Lower lobe of right lung (tissue), 2 donors: ENCODE measurements at regions not wholly inside any gene's neighbourhood (a gene's known extent, or its start where the extent isn't known, plus 50 kb on each side); places are given as distances from the start of the nearest gene placed in this dataset.

ENCODE experiments used
- ATAC-seq, 2 donors: fragments of 200-7000 bp; cut with Tn5 transposase; one replicate each; pipeline ENCODE4 v1.9.1; 2020 to 2022; ENCODE audit warnings: mild to moderate bottlenecking in 2 of 2, moderate library complexity in 2 of 2
- DNase-seq: peaks from one replicate; pipeline ENCODE4 v3.0.0-alpha.2; 2020
- H3K27ac ChIP-seq: fragments of 200-600 bp; one replicate; pipeline ENCODE4 v1.8.0; 2022
- H3K27me3 ChIP-seq: fragments of 200-600 bp; one replicate; pipeline ENCODE4 v1.8.0; 2022; ENCODE audit warnings: low read depth
- H3K36me3 ChIP-seq: fragments of 200-600 bp; one replicate; pipeline ENCODE4 v1.8.0; 2022; ENCODE audit warnings: mild to moderate bottlenecking
- H3K4me1 ChIP-seq: fragments of 200-600 bp; one replicate; pipeline ENCODE4 v1.8.0; 2022
- H3K4me3 ChIP-seq: fragments of 200-600 bp; one replicate; pipeline ENCODE4 v1.8.0; 2022; ENCODE audit warnings: mild to moderate bottlenecking
- H3K9me3 ChIP-seq: fragments of 200-600 bp; one replicate; pipeline ENCODE4 v1.8.0; 2022
- CTCF ChIP-seq: fragments of 200-600 bp; IDR thresholded peaks from one replicate; pipeline ENCODE4 v1.8.0; 2022; ENCODE audit warnings: antibody characterized with exemption, mild to moderate bottlenecking
- intact Hi-C: fragments of 100-400 bp; cut with DNase I; formaldehyde crosslinking; loops from one replicate; pipeline ENCODE4 v1.11.0; 2022
- donor health status: DM: no; HTN: yes; CAD: no; lungs with severe emphysema.

GRCh38 chr6:44715188-44715587 lies 327.7 kb downstream of the CDC5L start:
- no peaks in the 10 kb centered on the region for H3K36me3 ChIP-seq
- no peaks in the 10 kb centered on the region for H3K27me3 ChIP-seq
- no peak overlapping the region for H3K27ac ChIP-seq
- H3K4me3 ChIP-seq, result no peak overlapping the region
- no peak for TF ChIP-seq CTCF
- no peak for DNase-seq
- H3K4me1 ChIP-seq, result no peaks in the 10 kb centered on the region
- H3K9me3 ChIP-seq, result no peaks in the 10 kb centered on the region
- ATAC-seq, result peak in 1 of 2 donors; percentile 38
- intact Hi-C loops, result no loop called here

DNA sequence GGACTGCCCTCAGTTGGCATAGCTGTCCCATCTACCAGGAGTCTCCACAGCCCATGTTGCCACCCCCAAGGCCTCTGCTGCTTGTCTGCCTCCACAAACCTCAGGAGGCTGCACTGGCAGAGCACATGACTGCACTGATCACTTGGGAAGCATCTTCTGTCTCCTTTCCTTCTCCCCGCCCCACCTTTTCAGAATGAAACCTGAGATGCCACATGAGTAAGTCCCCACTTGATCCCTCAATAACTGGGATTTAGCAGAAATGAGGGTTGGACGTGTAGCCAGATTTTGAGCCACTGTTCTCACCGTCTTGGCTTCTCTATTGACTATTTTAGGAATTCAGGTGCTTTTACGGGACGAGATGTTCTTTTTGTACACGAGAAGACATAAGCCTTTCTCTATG lies 328.4 kb downstream of the CDC5L start:
- intact Hi-C loops, result no loop called here
- no peaks in the 10 kb centered on the region for H3K9me3 ChIP-seq
- ATAC-seq, result no peak
- H3K36me3 ChIP-seq, result no peaks in the 10 kb centered on the region
- H3K4me1 ChIP-seq, result no peaks in the 10 kb centered on the region
- H3K27ac ChIP-seq, result no peak overlapping the region
- no peaks in the 10 kb centered on the region for H3K27me3 ChIP-seq
- H3K4me3 ChIP-seq, result no peak overlapping the region
- TF ChIP-seq CTCF, result no peak
- no peak for DNase-seq

DNA sequence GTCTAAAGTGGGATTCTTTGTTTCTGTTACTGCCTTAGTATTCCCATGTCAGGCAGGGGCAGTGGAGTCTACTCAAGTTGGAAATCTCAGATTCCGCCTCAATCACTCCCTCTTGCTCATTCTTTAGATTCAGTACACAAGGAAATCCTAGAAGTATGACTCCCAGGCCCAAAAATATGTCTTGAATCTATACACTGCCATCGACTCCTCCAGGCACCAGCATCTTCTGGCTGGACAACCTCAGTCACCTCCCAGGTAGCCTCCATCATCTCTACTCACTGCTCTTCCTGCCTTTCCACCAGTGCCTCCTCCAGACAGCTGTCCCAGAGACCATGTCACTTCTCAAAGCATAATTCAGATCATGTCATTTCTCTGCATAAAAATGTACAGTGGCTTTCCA lies 329.9 kb downstream of the CDC5L start:
- Histone ChIP-seq H3K27ac (no peak overlapping the region), H3K27me3 (no peaks in the 10 kb centered on the region), H3K36me3 (no peaks in the 10 kb centered on the region), H3K4me3 (no peak overlapping the region), H3K4me1 (no peaks in the 10 kb centered on the region), H3K9me3 (no peaks in the 10 kb centered on the region)
- DNase-seq, result no peak
- intact Hi-C loops, result no loop called here
- TF ChIP-seq CTCF, result no peak
- ATAC-seq, result no peak

GRCh38 chr6:44721954-44722578 lies 334.6 kb downstream of the CDC5L start:
- DNase-seq, result no peak
- no peak overlapping the region for H3K27ac ChIP-seq
- intact Hi-C loops, result no loop called here
- no peaks in the 10 kb centered on the region for H3K4me1 ChIP-seq
- no peaks in the 10 kb centered on the region for H3K9me3 ChIP-seq
- TF ChIP-seq CTCF, result no peak
- no peak overlapping the region for H3K4me3 ChIP-seq
- ATAC-seq, result no peak
- no peaks in the 10 kb centered on the region for H3K36me3 ChIP-seq
- no peaks in the 10 kb centered on the region for H3K27me3 ChIP-seq

DNA sequence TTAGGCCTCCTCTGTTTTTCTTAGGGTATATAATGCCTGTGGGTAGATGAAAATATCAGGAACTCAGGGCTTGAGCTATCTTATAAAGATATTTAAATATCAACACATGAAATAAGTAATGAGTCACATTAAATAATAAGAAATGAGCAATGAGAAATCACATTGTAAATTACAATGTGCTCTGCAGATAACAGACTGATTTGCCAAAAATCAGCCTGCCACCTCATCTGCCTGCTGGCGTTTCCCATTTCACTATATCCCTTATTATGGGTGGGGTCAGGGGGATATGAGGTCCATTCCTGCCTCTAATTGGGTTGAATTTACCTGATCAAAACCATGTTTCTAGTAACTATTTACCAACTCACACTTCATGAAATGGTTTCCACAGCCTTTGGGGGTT lies 335.2 kb downstream of the CDC5L start:
- DNase-seq (no peak), ATAC-seq (no peak)
- no peaks in the 10 kb centered on the region for H3K27me3 ChIP-seq
- no peak for TF ChIP-seq CTCF
- H3K9me3 ChIP-seq, result no peaks in the 10 kb centered on the region
- H3K4me3 ChIP-seq, result no peak overlapping the region
- H3K4me1 ChIP-seq, result no peaks in the 10 kb centered on the region
- intact Hi-C loops, result no loop called here
- H3K36me3 ChIP-seq, result no peaks in the 10 kb centered on the region
- H3K27ac ChIP-seq, result no peak overlapping the region
